DOHH2 (cell line): ENCODE measurements at regions not wholly inside any gene's neighbourhood (a gene's known extent, or its start where the extent isn't known, plus 50 kb on each side); places are given as distances from the start of the nearest gene placed in this dataset.

ENCODE experiments used
- H3F3A ChIP-seq: fragments of 200-600 bp; sonication (generic), shearing (Covaris generic); 2 replicates; pipeline ENCODE4 v1.6.0; 2016; ENCODE audit warnings: antibody characterized with exemption, mild to moderate bottlenecking; ENCODE audit not compliant: control insufficient read depth, insufficient read depth
- H3K27ac ChIP-seq: fragments of 200-600 bp; sonication (generic); 2 replicates; pipeline ENCODE4 v1.5.1; 2014; ENCODE audit warnings: low read depth, mild to moderate bottlenecking, low read length, moderate library complexity
- H3K27me3 ChIP-seq: fragments of 200-600 bp; sonication (generic); 2 replicates; pipeline ENCODE4 v1.6.1; 2014; ENCODE audit warnings: mild to moderate bottlenecking, low read length, mixed read lengths; ENCODE audit not compliant: control insufficient read depth
- H3K36me3 ChIP-seq: fragments of 200-600 bp; sonication (generic); 2 replicates; pipeline ENCODE4 v1.6.1; 2014; ENCODE audit warnings: mild to moderate bottlenecking, low read length, moderate library complexity, mixed read lengths; ENCODE audit not compliant: control insufficient read depth
- H3K4me1 ChIP-seq: fragments of 200-600 bp; sonication (generic); 2 replicates; pipeline ENCODE4 v1.6.1; 2014; ENCODE audit warnings: mild to moderate bottlenecking, low read length, mixed read lengths; ENCODE audit not compliant: control insufficient read depth
- H3K4me2 ChIP-seq: fragments of 200-600 bp; sonication (generic); 2 replicates; pipeline ENCODE4 v1.6.0; 2014; ENCODE audit warnings: mild to moderate bottlenecking, low read length, moderate library complexity
- H3K4me3 ChIP-seq: fragments of 200-600 bp; sonication (generic); 2 replicates; pipeline ENCODE4 v1.5.1; 2014; ENCODE audit warnings: mild to moderate bottlenecking, low read length, mixed read lengths
- H3K79me2 ChIP-seq: fragments of 200-600 bp; sonication (generic); 2 replicates; pipeline ENCODE4 v1.6.1; 2014; ENCODE audit warnings: mild to moderate bottlenecking, low read length, mixed read lengths; ENCODE audit not compliant: control insufficient read depth
- H3K9me2 ChIP-seq: fragments of 200-600 bp; sonication (generic); replicated peaks from 2 replicates; pipeline ENCODE4 v1.6.1; 2014; ENCODE audit warnings: mild to moderate bottlenecking, low read length, mixed read lengths; ENCODE audit not compliant: control insufficient read depth
- H3K9me3 ChIP-seq: fragments of 200-600 bp; sonication (generic); 2 replicates; pipeline ENCODE4 v1.6.1; 2014; ENCODE audit warnings: antibody characterized with exemption, low read length, mixed read lengths; ENCODE audit not compliant: control insufficient read depth, insufficient read depth
- H4K20me1 ChIP-seq: fragments of 200-600 bp; sonication (generic); 2 replicates; pipeline ENCODE4 v1.6.0; 2014; ENCODE audit warnings: low read depth, mild to moderate bottlenecking, antibody characterized with exemption, low read length, moderate library complexity; ENCODE audit not compliant: control insufficient read depth, insufficient read depth
- CTCF ChIP-seq: fragments of 200-600 bp; sonication (generic); IDR thresholded peaks from one replicate; pipeline ENCODE4 v1.5.1; 2014; ENCODE audit warnings: antibody characterized with exemption, mild to moderate bottlenecking, low read depth, low read length; ENCODE audit not compliant: poor library complexity, severe bottlenecking
- EZH2phosphoT487 ChIP-seq: fragments of 200-600 bp; sonication (generic); IDR thresholded peaks from 2 replicates; pipeline ENCODE4 v1.6.1; 2017; ENCODE audit warnings: borderline replicate concordance, mild to moderate bottlenecking, antibody characterized with exemption, low read length, moderate library complexity, mixed read lengths

- no peaks in the 10 kb centered on the region for H3K9me2 ChIP-seq
- H4K20me1 ChIP-seq: no peaks in the 10 kb centered on the region
- no peaks in the 10 kb centered on the region for H3F3A ChIP-seq
- H3K4me2 ChIP-seq: no peak overlapping the region
- TF ChIP-seq CTCF (no peak), EZH2phosphoT487 (no peak)
- H3K4me1 ChIP-seq: no peaks in the 10 kb centered on the region
- no peaks in the 10 kb centered on the region for H3K36me3 ChIP-seq
- no peaks in the 10 kb centered on the region for H3K9me3 ChIP-seq
- H3K79me2 ChIP-seq: no peaks in the 10 kb centered on the region
- no peak overlapping the region for H3K27ac ChIP-seq
- no peaks in the 10 kb centered on the region for H3K27me3 ChIP-seq
- H3K4me3 ChIP-seq: no peak overlapping the region
These were observed 417.1 kb upstream of the TMTC1 start for GRCh38 chr12:30200864-30201263.

GRCh38 chr12:30197392-30198057 is 413.8 kb upstream of the TMTC1 start:
- Histone ChIP-seq H3K36me3 (no peaks in the 10 kb centered on the region), H3K4me2 (no peak overlapping the region), H3K27ac (no peak overlapping the region), H3K9me2 (no peaks in the 10 kb centered on the region), H3K4me3 (no peak overlapping the region), H3F3A (no peaks in the 10 kb centered on the region), H3K27me3 (no peaks in the 10 kb centered on the region), H3K9me3 (no peaks in the 10 kb centered on the region), H3K79me2 (no peaks in the 10 kb centered on the region), H4K20me1 (no peaks in the 10 kb centered on the region), H3K4me1 (no peaks in the 10 kb centered on the region)
- TF ChIP-seq EZH2phosphoT487: no peak
- no peak for TF ChIP-seq CTCF

GRCh38 chr12:30191696-30192455 is 408.1 kb upstream of the TMTC1 start:
- H3F3A ChIP-seq: no peaks in the 10 kb centered on the region
- H3K9me3 ChIP-seq: no peaks in the 10 kb centered on the region
- H3K4me2 ChIP-seq: no peak overlapping the region
- no peak overlapping the region for H3K4me3 ChIP-seq
- no peaks in the 10 kb centered on the region for H3K9me2 ChIP-seq
- no peaks in the 10 kb centered on the region for H3K4me1 ChIP-seq
- H3K27ac ChIP-seq: no peak overlapping the region
- no peaks in the 10 kb centered on the region for H3K79me2 ChIP-seq
- TF ChIP-seq CTCF (no peak), EZH2phosphoT487 (no peak)
- H4K20me1 ChIP-seq: no peaks in the 10 kb centered on the region
- no peaks in the 10 kb centered on the region for H3K36me3 ChIP-seq
- H3K27me3 ChIP-seq: no peaks in the 10 kb centered on the region
